ENCODE measurements at regions not wholly inside any gene's neighbourhood (a gene's known extent, or its start where the extent isn't known, plus 50 kb on each side); places are given as distances from the start of the nearest gene placed in this dataset.

DNA sequence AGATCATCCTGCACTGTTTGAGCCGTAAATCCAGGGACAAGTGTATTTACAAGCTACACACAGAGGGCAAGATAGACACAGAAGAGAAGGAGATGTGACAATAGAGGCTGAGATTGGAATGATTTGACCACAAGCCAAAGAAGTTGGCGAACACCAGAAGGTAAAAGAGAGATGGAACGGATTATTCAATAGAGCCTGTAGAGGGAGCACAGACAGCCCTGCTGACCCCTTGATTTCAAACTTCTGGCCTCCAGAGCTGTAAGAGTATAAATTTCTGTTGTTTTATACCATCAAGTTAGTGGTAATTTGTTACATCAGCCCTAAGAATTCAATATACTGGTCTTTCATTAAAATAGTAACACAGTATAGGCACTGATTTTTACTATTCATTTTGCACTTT is 447.8 kb downstream of the FAT4 start:
- Histone ChIP-seq H3K4me3 (ENCODE audit: low read length) (no peak overlapping the region), H3F3A (ENCODE audit: insufficient read depth, low read length) (no peaks in the 10 kb centered on the region), H3K9me3 (replicated peaks; ENCODE audit: insufficient read depth, low read length) (no peaks in the 10 kb centered on the region), H3K27me3 (replicated peaks; ENCODE audit: insufficient read depth, low read length) (no peaks in the 10 kb centered on the region), H2AFZ (ENCODE audit: low read length) (no peak overlapping the region), H3K9me2 (replicated peaks; ENCODE audit: insufficient read depth, low read length) (no peaks in the 10 kb centered on the region), H3K9ac (ENCODE audit: low read length) (no peak overlapping the region), H3K4me1 (ENCODE audit: low read length) (no peaks in the 10 kb centered on the region), H3K79me2 (ENCODE audit: low read length) (no peaks in the 10 kb centered on the region), H3K36me3 (replicated peaks; ENCODE audit: insufficient read depth, low read length) (no peaks in the 10 kb centered on the region), H3K4me2 (ENCODE audit: low read depth, low read length) (no peak overlapping the region), H4K20me1 (ENCODE audit: insufficient read depth, low read length) (no peaks in the 10 kb centered on the region), H3K27ac (ENCODE audit: low read length) (no peak overlapping the region)
- no peak for DNase-seq
- TF ChIP-seq, protein P1, sequence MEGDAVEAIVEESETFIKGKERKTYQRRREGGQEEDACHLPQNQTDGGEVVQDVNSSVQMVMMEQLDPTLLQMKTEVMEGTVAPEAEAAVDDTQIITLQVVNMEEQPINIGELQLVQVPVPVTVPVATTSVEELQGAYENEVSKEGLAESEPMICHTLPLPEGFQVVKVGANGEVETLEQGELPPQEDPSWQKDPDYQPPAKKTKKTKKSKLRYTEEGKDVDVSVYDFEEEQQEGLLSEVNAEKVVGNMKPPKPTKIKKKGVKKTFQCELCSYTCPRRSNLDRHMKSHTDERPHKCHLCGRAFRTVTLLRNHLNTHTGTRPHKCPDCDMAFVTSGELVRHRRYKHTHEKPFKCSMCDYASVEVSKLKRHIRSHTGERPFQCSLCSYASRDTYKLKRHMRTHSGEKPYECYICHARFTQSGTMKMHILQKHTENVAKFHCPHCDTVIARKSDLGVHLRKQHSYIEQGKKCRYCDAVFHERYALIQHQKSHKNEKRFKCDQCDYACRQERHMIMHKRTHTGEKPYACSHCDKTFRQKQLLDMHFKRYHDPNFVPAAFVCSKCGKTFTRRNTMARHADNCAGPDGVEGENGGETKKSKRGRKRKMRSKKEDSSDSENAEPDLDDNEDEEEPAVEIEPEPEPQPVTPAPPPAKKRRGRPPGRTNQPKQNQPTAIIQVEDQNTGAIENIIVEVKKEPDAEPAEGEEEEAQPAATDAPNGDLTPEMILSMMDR (IDR thresholded peaks at IDR 0.05; ENCODE audit: low read length), result no peak
- TF ChIP-seq EZH2phosphoT487 (IDR thresholded peaks at IDR 0.05; ENCODE audit: low read length) (no peak), EZH2 (optimal IDR thresholded peaks at IDR 0.05; ENCODE audit: low read depth, low read length) (no peak)

DNA sequence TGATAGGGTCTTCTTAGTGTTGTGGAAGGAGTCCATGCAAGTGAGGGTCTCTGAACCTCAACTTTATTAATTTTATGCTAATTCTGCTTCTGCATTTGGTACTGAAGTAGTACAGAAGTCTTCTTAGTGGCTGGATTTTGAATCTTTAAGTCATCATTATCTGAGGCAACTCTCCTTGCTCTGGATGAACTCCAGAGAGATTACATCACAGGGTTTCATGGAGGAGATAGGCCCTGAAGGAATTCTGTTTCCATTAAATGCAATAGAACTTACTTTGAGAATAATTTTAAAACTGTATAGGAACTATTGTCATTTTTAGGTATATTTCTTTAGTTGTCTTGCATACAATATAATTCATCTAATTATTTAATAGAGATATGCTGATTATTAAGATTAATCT is 451.2 kb downstream of the FAT4 start:
- DNase-seq, result no peak
- no peak overlapping the region for H3K4me2 ChIP-seq (ENCODE audit: low read depth, low read length)
- H3F3A ChIP-seq (ENCODE audit: insufficient read depth, low read length), result no peaks in the 10 kb centered on the region
- TF ChIP-seq, protein P1 (IDR thresholded peaks at IDR 0.05; ENCODE audit: low read length), result no peak
- TF ChIP-seq EZH2phosphoT487 (IDR thresholded peaks at IDR 0.05; ENCODE audit: low read length), result no peak
- no peak for TF ChIP-seq EZH2 (optimal IDR thresholded peaks at IDR 0.05; ENCODE audit: low read depth, low read length)
- no peaks in the 10 kb centered on the region for H3K79me2 ChIP-seq (ENCODE audit: low read length)
- H3K9ac ChIP-seq (ENCODE audit: low read length), result no peak overlapping the region
- H3K9me3 ChIP-seq (replicated peaks; ENCODE audit: insufficient read depth, low read length), result no peaks in the 10 kb centered on the region
- no peaks in the 10 kb centered on the region for H3K36me3 ChIP-seq (replicated peaks; ENCODE audit: insufficient read depth, low read length)
- H2AFZ ChIP-seq (ENCODE audit: low read length), result no peak overlapping the region
- H4K20me1 ChIP-seq (ENCODE audit: insufficient read depth, low read length), result no peaks in the 10 kb centered on the region
- no peaks in the 10 kb centered on the region for H3K27me3 ChIP-seq (replicated peaks; ENCODE audit: insufficient read depth, low read length)
- H3K4me1 ChIP-seq (ENCODE audit: low read length), result no peaks in the 10 kb centered on the region
- no peak overlapping the region for H3K4me3 ChIP-seq (ENCODE audit: low read length)
- H3K27ac ChIP-seq (ENCODE audit: low read length), result no peak overlapping the region
- H3K9me2 ChIP-seq (replicated peaks; ENCODE audit: insufficient read depth, low read length), result no peaks in the 10 kb centered on the region

- Histone ChIP-seq H3F3A (ENCODE audit: insufficient read depth, low read length) (no peaks in the 10 kb centered on the region), H3K9me2 (replicated peaks; ENCODE audit: insufficient read depth, low read length) (no peaks in the 10 kb centered on the region), H3K27me3 (replicated peaks; ENCODE audit: insufficient read depth, low read length) (no peaks in the 10 kb centered on the region), H3K79me2 (ENCODE audit: low read length) (no peaks in the 10 kb centered on the region), H3K9ac (ENCODE audit: low read length) (no peak overlapping the region), H3K9me3 (replicated peaks; ENCODE audit: insufficient read depth, low read length) (no peaks in the 10 kb centered on the region), H2AFZ (ENCODE audit: low read length) (no peak overlapping the region), H3K4me1 (ENCODE audit: low read length) (no peaks in the 10 kb centered on the region), H3K27ac (ENCODE audit: low read length) (no peak overlapping the region), H3K4me3 (ENCODE audit: low read length) (no peak overlapping the region), H3K36me3 (replicated peaks; ENCODE audit: insufficient read depth, low read length) (no peaks in the 10 kb centered on the region), H3K4me2 (ENCODE audit: low read depth, low read length) (no peak overlapping the region), H4K20me1 (ENCODE audit: insufficient read depth, low read length) (no peaks in the 10 kb centered on the region)
- DNase-seq, result no peak
- TF ChIP-seq EZH2phosphoT487 (IDR thresholded peaks at IDR 0.05; ENCODE audit: low read length) (no peak), EZH2 (optimal IDR thresholded peaks at IDR 0.05; ENCODE audit: low read depth, low read length) (no peak)
- TF ChIP-seq, protein P1 (IDR thresholded peaks at IDR 0.05; ENCODE audit: low read length), result no peak
Measured at GRCh38 chr4:125770814-125771398, 456.2 kb downstream of the FAT4 start.
